ENCODE measurements at regions not wholly inside any gene's neighbourhood (a gene's known extent, or its start where the extent isn't known, plus 50 kb on each side); places are given as distances from the start of the nearest gene placed in this dataset.
"Not testable (repeated sequence)": the region's sequence is repeated elsewhere in the genome, so short reads cannot be mapped to it uniquely, and the experiment has no call there.

- no peak overlapping the region for H3K27ac Mint-ChIP-seq (ENCODE audit: unreplicated experiment)
- H3K4me1 Mint-ChIP-seq (ENCODE audit: unreplicated experiment), result peaks cover 10% of the 10 kb centered on the region
- H3K9me3 Mint-ChIP-seq (ENCODE audit: unreplicated experiment), result peaks cover 25% of the 10 kb centered on the region
- DNase-seq (ENCODE audit: extremely low spot score, unreplicated experiment), result no peak
- no peaks in the 10 kb centered on the region for H3K27me3 Mint-ChIP-seq (ENCODE audit: unreplicated experiment)
- no peak overlapping the region for H3K4me3 Mint-ChIP-seq (ENCODE audit: unreplicated experiment)
- no peaks in the 10 kb centered on the region for H3K36me3 Mint-ChIP-seq (ENCODE audit: unreplicated experiment)
- TF ChIP-seq, protein P1, sequence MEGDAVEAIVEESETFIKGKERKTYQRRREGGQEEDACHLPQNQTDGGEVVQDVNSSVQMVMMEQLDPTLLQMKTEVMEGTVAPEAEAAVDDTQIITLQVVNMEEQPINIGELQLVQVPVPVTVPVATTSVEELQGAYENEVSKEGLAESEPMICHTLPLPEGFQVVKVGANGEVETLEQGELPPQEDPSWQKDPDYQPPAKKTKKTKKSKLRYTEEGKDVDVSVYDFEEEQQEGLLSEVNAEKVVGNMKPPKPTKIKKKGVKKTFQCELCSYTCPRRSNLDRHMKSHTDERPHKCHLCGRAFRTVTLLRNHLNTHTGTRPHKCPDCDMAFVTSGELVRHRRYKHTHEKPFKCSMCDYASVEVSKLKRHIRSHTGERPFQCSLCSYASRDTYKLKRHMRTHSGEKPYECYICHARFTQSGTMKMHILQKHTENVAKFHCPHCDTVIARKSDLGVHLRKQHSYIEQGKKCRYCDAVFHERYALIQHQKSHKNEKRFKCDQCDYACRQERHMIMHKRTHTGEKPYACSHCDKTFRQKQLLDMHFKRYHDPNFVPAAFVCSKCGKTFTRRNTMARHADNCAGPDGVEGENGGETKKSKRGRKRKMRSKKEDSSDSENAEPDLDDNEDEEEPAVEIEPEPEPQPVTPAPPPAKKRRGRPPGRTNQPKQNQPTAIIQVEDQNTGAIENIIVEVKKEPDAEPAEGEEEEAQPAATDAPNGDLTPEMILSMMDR (IDR thresholded peaks at IDR 0.05), result no peak
These were observed 1510.3 kb downstream of the PCDH9 start for GRCh38 chr13:65719831-65720230.

DNA sequence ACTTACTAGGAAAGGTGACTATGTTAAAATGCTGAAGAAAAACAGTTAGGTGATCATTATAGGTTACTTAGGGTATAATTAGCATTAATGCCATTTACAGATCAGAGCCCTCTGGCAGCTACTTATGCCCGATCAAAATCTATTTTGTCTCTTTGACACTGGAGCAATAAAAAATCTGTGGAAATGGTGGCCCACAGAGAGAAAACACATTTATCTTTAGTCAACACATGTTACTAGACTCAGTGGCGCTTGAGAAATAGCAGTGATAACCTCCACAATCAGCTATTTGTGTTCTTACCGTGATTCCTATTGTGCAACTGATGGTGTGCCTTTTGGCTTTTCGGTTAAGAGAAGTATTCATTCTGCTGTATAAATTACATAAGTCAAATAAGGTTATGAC, 1519.6 kb downstream of the PCDH9 start:
- Mint-ChIP-seq H3K27ac (ENCODE audit: unreplicated experiment) (no peak overlapping the region), H3K27me3 (ENCODE audit: unreplicated experiment) (no peaks in the 10 kb centered on the region), H3K4me3 (ENCODE audit: unreplicated experiment) (no peak overlapping the region), H3K9me3 (ENCODE audit: unreplicated experiment) (peaks cover 8% of the 10 kb centered on the region), H3K36me3 (ENCODE audit: unreplicated experiment) (no peaks in the 10 kb centered on the region), H3K4me1 (ENCODE audit: unreplicated experiment) (no peaks in the 10 kb centered on the region)
- no peak for DNase-seq (ENCODE audit: extremely low spot score, unreplicated experiment)
- TF ChIP-seq, protein P1 (IDR thresholded peaks at IDR 0.05), result no peak

- Mint-ChIP-seq H3K4me1 (ENCODE audit: unreplicated experiment) (no peaks in the 10 kb centered on the region), H3K4me3 (ENCODE audit: unreplicated experiment) (no peak overlapping the region), H3K27me3 (ENCODE audit: unreplicated experiment) (no peaks in the 10 kb centered on the region), H3K27ac (ENCODE audit: unreplicated experiment) (no peak overlapping the region), H3K36me3 (ENCODE audit: unreplicated experiment) (no peaks in the 10 kb centered on the region), H3K9me3 (ENCODE audit: unreplicated experiment) (no peaks in the 10 kb centered on the region)
- TF ChIP-seq, protein P1 (IDR thresholded peaks at IDR 0.05), result no peak
- DNase-seq (ENCODE audit: extremely low spot score, unreplicated experiment), result no peak
These were observed 1532.3 kb downstream of the PCDH9 start for GRCh38 chr13:65697843-65698242.

DNA sequence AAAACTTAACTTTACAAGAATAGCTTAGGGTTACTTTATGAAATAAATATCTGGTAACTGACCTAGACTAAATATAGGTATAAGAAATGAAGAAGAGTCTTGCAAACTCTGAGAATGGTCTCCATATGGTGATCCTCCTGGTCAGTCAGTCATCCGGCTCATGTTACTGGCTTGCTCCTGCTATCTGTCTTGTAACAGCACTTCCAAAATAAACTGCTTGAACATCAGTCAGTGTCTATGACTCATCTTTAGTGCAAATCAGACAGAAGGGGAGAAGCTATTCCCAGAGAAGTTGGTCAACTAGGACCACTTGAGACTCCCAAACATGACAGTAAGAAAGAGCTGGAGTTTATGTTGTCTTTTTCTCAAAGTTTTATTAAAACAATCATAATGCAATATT, 1550.9 kb downstream of the PCDH9 start:
- H3K27ac Mint-ChIP-seq (ENCODE audit: unreplicated experiment), result no peak overlapping the region
- no peaks in the 10 kb centered on the region for H3K27me3 Mint-ChIP-seq (ENCODE audit: unreplicated experiment)
- H3K4me3 Mint-ChIP-seq (ENCODE audit: unreplicated experiment), result no peak overlapping the region
- TF ChIP-seq, protein P1 (IDR thresholded peaks at IDR 0.05), result no peak
- no peak for DNase-seq (ENCODE audit: extremely low spot score, unreplicated experiment)
- peaks cover 7% of the 10 kb centered on the region for H3K4me1 Mint-ChIP-seq (ENCODE audit: unreplicated experiment)
- H3K36me3 Mint-ChIP-seq (ENCODE audit: unreplicated experiment), result no peaks in the 10 kb centered on the region
- H3K9me3 Mint-ChIP-seq (ENCODE audit: unreplicated experiment), result peaks cover 3% of the 10 kb centered on the region

DNA sequence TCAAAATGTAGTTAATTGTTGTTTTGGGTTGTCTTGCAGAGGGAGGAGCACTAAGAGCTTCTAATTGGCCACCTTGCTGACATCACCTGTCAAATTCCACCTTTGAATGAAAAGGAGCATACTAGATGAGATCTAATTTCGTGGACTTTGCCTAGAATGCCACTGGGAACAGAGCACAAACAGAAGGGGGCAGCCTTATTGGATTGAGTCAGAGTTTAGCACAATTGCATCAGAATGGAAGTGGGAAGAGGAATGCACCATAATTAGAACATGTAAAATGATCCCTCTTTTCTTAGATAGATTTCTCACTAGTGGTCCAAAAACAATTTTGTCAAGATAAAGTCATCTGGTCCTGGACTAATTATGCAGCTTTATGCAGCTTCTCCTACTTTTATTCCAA, 1552.2 kb downstream of the PCDH9 start:
- no peak overlapping the region for H3K27ac Mint-ChIP-seq (ENCODE audit: unreplicated experiment)
- peaks cover 13% of the 10 kb centered on the region for H3K9me3 Mint-ChIP-seq (ENCODE audit: unreplicated experiment)
- peaks cover 2% of the 10 kb centered on the region for H3K36me3 Mint-ChIP-seq (ENCODE audit: unreplicated experiment)
- no peak for DNase-seq (ENCODE audit: extremely low spot score, unreplicated experiment)
- H3K4me3 Mint-ChIP-seq (ENCODE audit: unreplicated experiment), result no peak overlapping the region
- no peaks in the 10 kb centered on the region for H3K27me3 Mint-ChIP-seq (ENCODE audit: unreplicated experiment)
- TF ChIP-seq, protein P1 (IDR thresholded peaks at IDR 0.05), result no peak
- H3K4me1 Mint-ChIP-seq (ENCODE audit: unreplicated experiment), result peaks cover 7% of the 10 kb centered on the region

GRCh38 chr13:65675383-65675782, 1554.8 kb downstream of the PCDH9 start:
- Mint-ChIP-seq H3K9me3 (ENCODE audit: unreplicated experiment) (peaks cover 37% of the 10 kb centered on the region), H3K36me3 (ENCODE audit: unreplicated experiment) (peaks cover 15% of the 10 kb centered on the region)
- H3K27me3 Mint-ChIP-seq (ENCODE audit: unreplicated experiment); H3K4me1 Mint-ChIP-seq (ENCODE audit: unreplicated experiment); DNase-seq (ENCODE audit: extremely low spot score, unreplicated experiment); H3K4me3 Mint-ChIP-seq (ENCODE audit: unreplicated experiment); H3K27ac Mint-ChIP-seq (ENCODE audit: unreplicated experiment): not testable (repeated sequence)
